MV-4-11 (cell line): ENCODE measurements at regions not wholly inside any gene's neighbourhood (a gene's known extent, or its start where the extent isn't known, plus 50 kb on each side); places are given as distances from the start of the nearest gene placed in this dataset.

ENCODE experiments used
- DNase-seq: peaks from one replicate; lab custom pipeline; 2025; lab: John Stamatoyannopoulos, UW

GRCh38 chr17:72342627-72343527, 222.1 kb downstream of the SOX9 start:
- no peak for DNase-seq

GRCh38 chr17:72343911-72344310, 223.1 kb downstream of the SOX9 start:
- no peak for DNase-seq

- no peak for DNase-seq
These were observed 223.8 kb downstream of the SOX9 start for GRCh38 chr17:72344613-72345012.

GRCh38 chr17:72345088-72345487, 224.3 kb downstream of the SOX9 start:
- DNase-seq, result no peak

- DNase-seq, result no peak
These were observed 224.7 kb downstream of the SOX9 start for GRCh38 chr17:72345536-72345935.

GRCh38 chr17:72346306-72346705, 225.5 kb downstream of the SOX9 start:
- DNase-seq, result no peak

- DNase-seq, result no peak
These were observed 228.2 kb downstream of the SOX9 start for GRCh38 chr17:72349011-72349410.

- DNase-seq, result no peak
These were observed 228.7 kb downstream of the SOX9 start for GRCh38 chr17:72349491-72349995.

GRCh38 chr17:72350073-72350472, 229.3 kb downstream of the SOX9 start:
- no peak for DNase-seq

- no peak for DNase-seq
These were observed 230.5 kb downstream of the SOX9 start for GRCh38 chr17:72351365-72351764.

- no peak for DNase-seq
These were observed 231.1 kb downstream of the SOX9 start for GRCh38 chr17:72351884-72352346.

GRCh38 chr17:72353502-72353901, 232.7 kb downstream of the SOX9 start:
- no peak for DNase-seq

GRCh38 chr17:72354071-72354470, 233.3 kb downstream of the SOX9 start:
- no peak for DNase-seq

GRCh38 chr17:72357764-72358365, 237.0 kb downstream of the SOX9 start:
- no peak for DNase-seq

- no peak for DNase-seq
These were observed 237.6 kb downstream of the SOX9 start for GRCh38 chr17:72358465-72358864.

- DNase-seq, result no peak
These were observed 238.5 kb downstream of the SOX9 start for GRCh38 chr17:72359274-72359673.

- DNase-seq, result no peak
These were observed 239.0 kb downstream of the SOX9 start for GRCh38 chr17:72359811-72360210.

- no peak for DNase-seq
These were observed 239.6 kb downstream of the SOX9 start for GRCh38 chr17:72360386-72360940.

- no peak for DNase-seq
These were observed 241.1 kb downstream of the SOX9 start for GRCh38 chr17:72361892-72362291.

GRCh38 chr17:72362376-72363088, 241.7 kb downstream of the SOX9 start:
- no peak for DNase-seq

GRCh38 chr17:72363089-72363610, 242.3 kb downstream of the SOX9 start:
- no peak for DNase-seq

GRCh38 chr17:72365857-72366414, 245.1 kb downstream of the SOX9 start:
- no peak for DNase-seq
